H1 (cell line): ENCODE measurements at regions not wholly inside any gene's neighbourhood (a gene's known extent, or its start where the extent isn't known, plus 50 kb on each side); places are given as distances from the start of the nearest gene placed in this dataset.

Source experiments
- CTCF ChIA-PET: fragments of 300-600 bp; sonication (Branson Sonifier 250); formaldehyde crosslinking; loops from one replicate; lab custom pipeline; 2021; ENCODE audit not compliant: partially characterized antibody; lab: Charles Lee
- POLR2A ChIA-PET: fragments of 300-600 bp; sonication (Branson Sonifier 250); formaldehyde crosslinking; loops from one replicate; lab custom pipeline; 2021; ENCODE audit warnings: inconsistent platforms; ENCODE audit not compliant: partially characterized antibody; lab: Charles Lee
- DNase-seq, 2 experiments: peaks; one replicate each; pipeline versions ENCODE4 v3.0.0 to v3.0.0-alpha.2; 2010 to 2022; ENCODE audit warnings: low spot score in 2 of 2, low read depth in 1 of 2, mixed read lengths in 1 of 2
- FAIRE-seq: peaks from 2 replicates; lab custom pipeline; 2011; peaks lifted over from hg19 to GRCh38; lab: Jason Lieb, UNC
- H2AFZ ChIP-seq: 2 replicates; pipeline ENCODE4 v1.8.1; 2012; ENCODE audit warnings: low read length, inconsistent platforms
- H2AK5ac ChIP-seq: 2 replicates; pipeline ENCODE4 v1.6.1; 2013; ENCODE audit warnings: low read depth, low read length
- H2BK120ac ChIP-seq: replicated peaks from 2 replicates; pipeline ENCODE3; 2013; ENCODE audit warnings: low read depth, low read length, inconsistent platforms
- H2BK12ac ChIP-seq: 2 replicates; pipeline ENCODE4 v1.6.1; 2013; ENCODE audit warnings: low read depth, low read length
- H2BK15ac ChIP-seq: 2 replicates; pipeline ENCODE4 v1.6.1; 2013; ENCODE audit warnings: low read length
- H2BK20ac ChIP-seq: 2 replicates; pipeline ENCODE4 v1.6.1; 2013; ENCODE audit warnings: low read length
- H2BK5ac ChIP-seq: 2 replicates; pipeline ENCODE4 v1.6.1; 2013; ENCODE audit warnings: low read depth, low read length
- H3K14ac ChIP-seq: 2 replicates; pipeline ENCODE4 v1.6.1; 2013; ENCODE audit warnings: inconsistent platforms; ENCODE audit not compliant: insufficient read length
- H3K18ac ChIP-seq: 2 replicates; pipeline ENCODE4 v1.6.1; 2013; ENCODE audit warnings: low read length; ENCODE audit errors: extremely low read depth
- H3K23ac ChIP-seq: 2 replicates; pipeline ENCODE4 v1.6.1; 2013; ENCODE audit warnings: inconsistent platforms; ENCODE audit not compliant: insufficient read length
- H3K23me2 ChIP-seq: 2 replicates; pipeline ENCODE4 v1.6.1; 2013; ENCODE audit warnings: low read depth, low read length
- H3K27ac ChIP-seq: 2 replicates; pipeline ENCODE4 v1.6.1; 2011; ENCODE audit warnings: low read depth, low read length, inconsistent platforms
- H3K27me3 ChIP-seq, 4 experiments: replicated peaks in 1 of 4; 1 replicate in 1 of 4; 2 replicates in 3 of 4; pipeline versions ENCODE4 v1.6.1 to v1.8.1; 2011 to 2013; ENCODE audit warnings: low read length in 3 of 4, mild to moderate bottlenecking in 3 of 4, inconsistent platforms in 2 of 4, mixed read lengths in 2 of 4, moderate library complexity in 1 of 4; ENCODE audit not compliant: control insufficient read depth in 3 of 4, insufficient read depth in 3 of 4; ENCODE audit errors: extremely low read depth in 1 of 4
- H3K36me3 ChIP-seq, 4 experiments: 2 replicates each; pipeline versions ENCODE4 v1.6.1 to v1.8.1; 2011 to 2013; ENCODE audit warnings: mild to moderate bottlenecking in 4 of 4, low read length in 3 of 4, moderate library complexity in 2 of 4, control low read depth in 1 of 4, inconsistent platforms in 1 of 4; ENCODE audit not compliant: insufficient read depth in 4 of 4, control insufficient read depth in 2 of 4
- H3K4ac ChIP-seq: replicated peaks from 2 replicates; pipeline ENCODE3; 2013; ENCODE audit warnings: low read length, low read depth, mixed read lengths, inconsistent platforms; ENCODE audit not compliant: insufficient read length
- H3K4me1 ChIP-seq, 4 experiments: replicated peaks in 1 of 4; 1 replicate in 1 of 4; 2 replicates in 3 of 4; pipeline versions ENCODE4 v1.6.1 to v1.8.1; 2011 to 2013; ENCODE audit warnings: low read length in 3 of 4, inconsistent platforms in 2 of 4, mixed read lengths in 1 of 4; ENCODE audit not compliant: insufficient read depth in 4 of 4, control insufficient read depth in 3 of 4
- H3K4me2 ChIP-seq, 2 experiments: 2 replicates each; pipeline versions ENCODE4 v1.6.1 to v1.8.1; 2011 to 2013; ENCODE audit warnings: low read depth in 2 of 2, low read length in 2 of 2, control low read depth in 1 of 2, inconsistent platforms in 1 of 2, mild to moderate bottlenecking in 1 of 2; ENCODE audit not compliant: insufficient read depth in 1 of 2
- H3K4me3 ChIP-seq, 4 experiments: fragments of 200-600, 300-600 bp in 1 of 4; sonication (generic), shearing (Covaris generic), sonication (Bioruptor Twin) in 1 of 4; 2 replicates each; pipeline versions ENCODE4 v1.5.1 to v1.8.1; 2011 to 2016; ENCODE audit warnings: low read length in 4 of 4, low read depth in 3 of 4, control low read depth in 2 of 4, inconsistent platforms in 2 of 4, mild to moderate bottlenecking in 2 of 4, mixed read lengths in 1 of 4, moderate library complexity in 1 of 4; ENCODE audit not compliant: insufficient read depth in 2 of 4; ENCODE audit errors: extremely low read depth in 1 of 4
- H3K56ac ChIP-seq: replicated peaks from 2 replicates; pipeline ENCODE3; 2013; ENCODE audit warnings: low read depth, mild to moderate bottlenecking, mixed read lengths, low read length, inconsistent platforms; ENCODE audit not compliant: insufficient read length
- H3K79me1 ChIP-seq: 2 replicates; pipeline ENCODE4 v1.6.1; 2013; ENCODE audit warnings: low read depth, low read length, control low read depth
- H3K79me2 ChIP-seq, 2 experiments: 2 replicates each; pipeline versions ENCODE4 v1.6.1 to v1.8.1; 2012 to 2013; ENCODE audit warnings: low read length in 2 of 2, mild to moderate bottlenecking in 2 of 2, inconsistent platforms in 1 of 2; ENCODE audit not compliant: insufficient read depth in 2 of 2, control insufficient read depth in 1 of 2
- H3K9ac ChIP-seq, 4 experiments: replicated peaks in 1 of 4; 1 replicate in 1 of 4; 2 replicates in 3 of 4; pipeline versions ENCODE4 v1.6.1 to v1.8.1; 2011 to 2013; ENCODE audit warnings: low read depth in 3 of 4, low read length in 3 of 4, control low read depth in 2 of 4, mild to moderate bottlenecking in 2 of 4, moderate library complexity in 2 of 4, inconsistent platforms in 1 of 4; ENCODE audit errors: extremely low read depth in 1 of 4
- H3K9me3 ChIP-seq, 2 experiments: 2 replicates each; pipeline versions ENCODE4 v1.6.1 to v1.8.1; 2012 to 2013; ENCODE audit warnings: mild to moderate bottlenecking in 2 of 2, moderate library complexity in 2 of 2, control low read depth in 1 of 2, inconsistent platforms in 1 of 2, low read depth in 1 of 2, low read length in 1 of 2, mixed read lengths in 1 of 2; ENCODE audit not compliant: insufficient read depth in 2 of 2
- H4K20me1 ChIP-seq, 2 experiments: replicated peaks in 1 of 2; 2 replicates each; pipeline versions ENCODE3 to v1.8.1; 2011 to 2013; ENCODE audit warnings: inconsistent platforms in 2 of 2, low read length in 2 of 2, mild to moderate bottlenecking in 1 of 2; ENCODE audit not compliant: insufficient read depth in 2 of 2, control insufficient read depth in 1 of 2
- H4K5ac ChIP-seq: 2 replicates; pipeline ENCODE4 v1.6.1; 2013; ENCODE audit warnings: low read length, low read depth, mixed read lengths, inconsistent platforms; ENCODE audit not compliant: insufficient read length
- H4K8ac ChIP-seq: 2 replicates; pipeline ENCODE4 v1.8.0; 2013; ENCODE audit warnings: mild to moderate bottlenecking, moderate library complexity, low read length, inconsistent platforms; ENCODE audit not compliant: insufficient read depth; ENCODE audit errors: extremely low read depth
- H4K91ac ChIP-seq: replicated peaks from 2 replicates; pipeline ENCODE3; 2013; ENCODE audit warnings: low read length, mixed read lengths, inconsistent platforms; ENCODE audit not compliant: insufficient read length
- CBX5 ChIP-seq: fragments of 300-800, 300-1000 bp; sonication (generic); IDR thresholded peaks from 2 replicates; pipeline ENCODE4 v1.7.1; 2016; ENCODE audit warnings: antibody characterized with exemption, low read length, low read depth
- CREB1 ChIP-seq: IDR thresholded peaks from 2 replicates; pipeline ENCODE4 v1.6.1; 2012; ENCODE audit warnings: inconsistent platforms
- CTCF ChIP-seq, 3 experiments: IDR thresholded peaks; 1 replicate in 2 of 3; 2 replicates in 1 of 3; pipeline versions ENCODE4 v1.5.1 to v1.6.1; 2011; ENCODE audit warnings: low read length in 3 of 3, mild to moderate bottlenecking in 3 of 3, inconsistent platforms in 2 of 3, low read depth in 1 of 3, moderate library complexity in 1 of 3; ENCODE audit not compliant: insufficient read depth in 1 of 3; ENCODE audit errors: control extremely low read depth in 1 of 3
- GTF2F1 ChIP-seq: IDR thresholded peaks from 2 replicates; pipeline ENCODE4 v1.6.1; 2012; ENCODE audit warnings: low read depth, low read length, improper control_type of control experiment, borderline replicate concordance
- SP4 ChIP-seq: IDR thresholded peaks from 2 replicates; pipeline ENCODE4 v1.6.1; 2012; ENCODE audit warnings: low read length, inconsistent platforms
- WGBS, 2 experiments: shearing (Covaris generic) in 1 of 2; methylation state at CpG; one replicate each; pipeline versions ENCODE4 v1.1.6 to v1.1.7; 2013 to 2015; ENCODE audit warnings: low lambda C conversion rate in 2 of 2, mixed read lengths in 2 of 2, inconsistent platforms in 1 of 2, low coverage in 1 of 2, missing lambda C conversion rate in 1 of 2; ENCODE audit not compliant: insufficient replicate concordance in 2 of 2, insufficient coverage in 1 of 2, insufficient read length in 1 of 2; ENCODE audit errors: extremely low coverage in 1 of 2, missing lambda C conversion rate in 1 of 2; 5-methylcytosine and 5-hydroxymethylcytosine counted together

DNA sequence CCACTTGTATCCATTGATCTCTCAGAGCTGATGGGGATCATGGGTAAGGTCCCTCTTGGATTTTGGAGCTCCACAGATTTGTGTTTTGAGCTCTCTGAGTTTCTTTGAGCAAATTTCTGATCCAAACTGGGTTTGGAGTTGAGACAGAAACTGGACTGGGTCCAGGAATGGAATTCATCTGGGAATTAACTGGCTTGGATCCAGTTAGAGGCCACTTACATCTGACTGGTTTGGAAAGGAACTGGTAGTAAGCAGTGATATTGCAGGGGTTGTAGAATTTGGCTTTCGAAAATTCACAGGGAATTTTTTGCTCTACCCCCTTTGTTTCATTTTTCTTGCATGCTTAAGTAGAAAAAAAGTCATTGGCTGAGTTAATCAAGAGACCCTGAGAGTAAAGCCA lies 245.6 kb downstream of the SEMA3D start:
- Histone ChIP-seq H2BK5ac (no peak overlapping the region), H3K14ac (no peak overlapping the region), H3K9me3 (no peaks in the 10 kb centered on the region), H3K79me2 (no peaks in the 10 kb centered on the region), H4K5ac (no peak overlapping the region), H3K23me2 (no peaks in the 10 kb centered on the region), H3K79me1 (no peaks in the 10 kb centered on the region), H2AFZ (no peak overlapping the region), H4K8ac (no peak overlapping the region), H3K18ac (no peak overlapping the region), H3K27me3 (no peaks in the 10 kb centered on the region), H4K91ac (no peak overlapping the region), H3K4ac (no peak overlapping the region), H2BK12ac (no peak overlapping the region), H3K4me1 (no peaks in the 10 kb centered on the region), H3K36me3 (no peaks in the 10 kb centered on the region), H3K27ac (no peak overlapping the region), H2AK5ac (no peak overlapping the region), H3K23ac (no peak overlapping the region), H3K56ac (no peak overlapping the region), H2BK15ac (no peak overlapping the region), H2BK20ac (no peak overlapping the region), H2BK120ac (no peak overlapping the region), H3K4me2 (no peak overlapping the region), H3K9ac (no peak overlapping the region), H3K4me3 (no peak overlapping the region), H4K20me1 (no peaks in the 10 kb centered on the region)
- POLR2A ChIA-PET: no interaction called here
- no peak for FAIRE-seq
- 77% methylated on average over 1 of the region's 1 CpG; no CpG with 5 or more reads in 1 of the 2 experiments for WGBS, 2 experiments
- no peak for DNase-seq
- CTCF ChIA-PET: interaction anchor here (0.7 kb wide), 1 partner anchor 9 kb away, joined by 4 read pairs; no protein-coding TSS in a partner anchor
- TF ChIP-seq CTCF (IDR thresholded peaks at IDR 0.05; ENCODE audit: control extremely low read depth in 1 of 3, insufficient read depth in 1 of 3, low read depth in 1 of 3, low read length in 3 of 3) (no peak), SP4 (no peak), CBX5 (no peak), GTF2F1 (no peak), CREB1 (no peak)
